ENCODE measurements at regions not wholly inside any gene's neighbourhood (a gene's known extent, or its start where the extent isn't known, plus 50 kb on each side); places are given as distances from the start of the nearest gene placed in this dataset.

GRCh38 chr4:164526933-164527583, 226.9 kb upstream of the SMIM31 start:
- TF ChIP-seq, protein P1, sequence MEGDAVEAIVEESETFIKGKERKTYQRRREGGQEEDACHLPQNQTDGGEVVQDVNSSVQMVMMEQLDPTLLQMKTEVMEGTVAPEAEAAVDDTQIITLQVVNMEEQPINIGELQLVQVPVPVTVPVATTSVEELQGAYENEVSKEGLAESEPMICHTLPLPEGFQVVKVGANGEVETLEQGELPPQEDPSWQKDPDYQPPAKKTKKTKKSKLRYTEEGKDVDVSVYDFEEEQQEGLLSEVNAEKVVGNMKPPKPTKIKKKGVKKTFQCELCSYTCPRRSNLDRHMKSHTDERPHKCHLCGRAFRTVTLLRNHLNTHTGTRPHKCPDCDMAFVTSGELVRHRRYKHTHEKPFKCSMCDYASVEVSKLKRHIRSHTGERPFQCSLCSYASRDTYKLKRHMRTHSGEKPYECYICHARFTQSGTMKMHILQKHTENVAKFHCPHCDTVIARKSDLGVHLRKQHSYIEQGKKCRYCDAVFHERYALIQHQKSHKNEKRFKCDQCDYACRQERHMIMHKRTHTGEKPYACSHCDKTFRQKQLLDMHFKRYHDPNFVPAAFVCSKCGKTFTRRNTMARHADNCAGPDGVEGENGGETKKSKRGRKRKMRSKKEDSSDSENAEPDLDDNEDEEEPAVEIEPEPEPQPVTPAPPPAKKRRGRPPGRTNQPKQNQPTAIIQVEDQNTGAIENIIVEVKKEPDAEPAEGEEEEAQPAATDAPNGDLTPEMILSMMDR (IDR thresholded peaks at IDR 0.05; ENCODE audit: borderline replicate concordance, insufficient read depth, low read depth, low read length): no peak
- H3K4me3 ChIP-seq (ENCODE audit: low read depth, low read length): no peak overlapping the region

DNA sequence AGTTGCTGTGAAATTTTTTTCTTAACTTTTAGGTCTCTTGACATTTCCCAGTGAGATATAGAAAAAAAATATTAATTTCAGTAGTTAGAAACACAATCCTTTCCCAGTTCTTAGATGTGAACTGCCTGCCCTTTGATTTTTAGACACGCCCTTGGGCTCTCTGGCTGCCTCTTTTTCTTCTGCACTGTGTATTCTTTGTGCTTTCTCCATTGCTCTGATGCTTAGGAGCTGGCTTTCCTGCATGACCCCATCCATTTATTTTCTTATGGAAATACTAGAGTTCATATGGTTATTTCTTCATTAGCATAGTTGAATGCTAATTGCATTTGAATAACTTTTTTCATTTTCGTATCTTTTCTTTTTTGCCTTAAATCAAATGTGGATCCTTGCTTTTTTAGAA, 224.9 kb upstream of the SMIM31 start:
- TF ChIP-seq, protein P1 (IDR thresholded peaks at IDR 0.05; ENCODE audit: borderline replicate concordance, insufficient read depth, low read depth, low read length): no peak

DNA sequence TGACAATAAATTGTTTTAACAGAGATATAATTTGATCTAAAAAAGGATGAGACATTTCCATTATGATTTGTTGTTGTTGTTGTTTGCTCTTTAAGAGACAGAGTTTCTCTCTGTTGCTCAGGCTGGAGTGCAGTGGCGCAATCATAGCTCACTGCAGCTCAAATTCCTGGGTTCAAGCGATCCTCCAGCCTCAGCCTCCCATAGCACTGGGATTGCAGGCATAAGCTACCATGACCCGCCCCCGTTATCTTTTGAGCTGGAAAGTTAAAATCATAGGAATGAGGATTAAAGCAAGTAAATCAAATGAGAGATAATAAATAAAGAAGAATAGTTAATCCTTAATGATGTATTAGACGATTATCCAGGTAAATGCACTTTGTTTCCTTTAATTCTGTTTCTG, 224.4 kb upstream of the SMIM31 start:
- TF ChIP-seq, protein P1 (IDR thresholded peaks at IDR 0.05; ENCODE audit: borderline replicate concordance, insufficient read depth, low read depth, low read length): no peak
- no peak overlapping the region for H3K4me3 ChIP-seq (ENCODE audit: low read depth, low read length)

More for the DNA sequence above, 224.9 kb upstream of the SMIM31 start:
- no peak overlapping the region for H3K4me3 ChIP-seq (ENCODE audit: low read depth, low read length)

- H3K4me3 ChIP-seq (ENCODE audit: low read depth, low read length): no peak overlapping the region
- TF ChIP-seq, protein P1 (IDR thresholded peaks at IDR 0.05; ENCODE audit: borderline replicate concordance, insufficient read depth, low read depth, low read length): no peak
These were observed 222.6 kb upstream of the SMIM31 start for GRCh38 chr4:164531336-164531735.

DNA sequence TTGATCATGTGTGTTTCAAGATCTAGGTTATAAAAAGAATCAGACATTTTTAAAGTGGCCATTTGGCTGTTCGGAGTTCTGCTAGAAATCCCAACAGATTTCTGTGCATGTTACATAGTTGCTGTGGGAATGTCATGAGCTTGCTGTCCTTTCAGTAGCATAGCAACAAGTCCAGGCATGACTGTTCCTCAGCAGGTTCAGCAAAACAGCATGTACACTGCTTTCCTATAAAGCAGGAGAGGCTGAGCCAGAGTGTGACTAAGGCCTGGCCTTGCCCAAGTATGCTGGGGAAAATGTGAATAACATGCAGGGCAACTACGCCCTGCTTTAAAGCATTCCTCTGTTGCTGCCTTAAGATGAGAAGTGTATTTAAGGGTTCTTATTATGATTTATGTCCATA, 217.1 kb upstream of the SMIM31 start:
- TF ChIP-seq, protein P1 (IDR thresholded peaks at IDR 0.05; ENCODE audit: borderline replicate concordance, insufficient read depth, low read depth, low read length): no peak
- H3K4me3 ChIP-seq (ENCODE audit: low read depth, low read length): no peak overlapping the region

- no peak overlapping the region for H3K4me3 ChIP-seq (ENCODE audit: low read depth, low read length)
- TF ChIP-seq, protein P1 (IDR thresholded peaks at IDR 0.05; ENCODE audit: borderline replicate concordance, insufficient read depth, low read depth, low read length): no peak
These were observed 215.8 kb upstream of the SMIM31 start for GRCh38 chr4:164538097-164538496.

- H3K4me3 ChIP-seq (ENCODE audit: low read depth, low read length): no peak overlapping the region
- TF ChIP-seq, protein P1 (IDR thresholded peaks at IDR 0.05; ENCODE audit: borderline replicate concordance, insufficient read depth, low read depth, low read length): no peak
These were observed 212.9 kb upstream of the SMIM31 start for GRCh38 chr4:164540987-164541386.
